ENCODE measurements at regions not wholly inside any gene's neighbourhood (a gene's known extent, or its start where the extent isn't known, plus 50 kb on each side); places are given as distances from the start of the nearest gene placed in this dataset.

GRCh38 chr7:25845464-25845863 is 306.5 kb upstream of the NFE2L3 start:
- ChIA-PET CTCF (no interaction called here), POLR2A (no interaction called here)

- ChIA-PET CTCF (no interaction called here), POLR2A (no interaction called here)
Observed at GRCh38 chr7:25846722-25847121, 305.3 kb upstream of the NFE2L3 start.

GRCh38 chr7:25847336-25848070 is 304.5 kb upstream of the NFE2L3 start:
- ChIA-PET POLR2A (no interaction called here), CTCF (interaction anchor here (1.2 kb wide), 1 partner anchor 45 kb away, joined by 4 read pairs; no protein-coding TSS in a partner anchor)

- ChIA-PET CTCF (no interaction called here), POLR2A (no interaction called here)
Observed at GRCh38 chr7:25849500-25850184, 302.4 kb upstream of the NFE2L3 start.

GRCh38 chr7:25850216-25850615 is 301.8 kb upstream of the NFE2L3 start:
- POLR2A ChIA-PET: no interaction called here
- CTCF ChIA-PET: no interaction called here

- CTCF ChIA-PET: interaction anchor here (0.6 kb wide), 1 partner anchor 366 kb away, joined by 3 read pairs; no protein-coding TSS in a partner anchor
- POLR2A ChIA-PET: no interaction called here
Observed at GRCh38 chr7:25850735-25851134, 301.3 kb upstream of the NFE2L3 start.

- ChIA-PET CTCF (interaction anchor here (0.6 to 1.0 kb wide), 4 partner anchors 9 to 365 kb away, joined by 3 to 7 read pairs (median 3); no protein-coding TSS in a partner anchor), POLR2A (no interaction called here)
Observed at GRCh38 chr7:25851332-25852210, 300.4 kb upstream of the NFE2L3 start.

- CTCF ChIA-PET: interaction anchor here (0.7 to 1.0 kb wide), 3 partner anchors 8 to 287 kb away, joined by 3 to 7 read pairs (median 3); no protein-coding TSS in a partner anchor
- POLR2A ChIA-PET: no interaction called here
Observed at GRCh38 chr7:25852211-25852938, 299.6 kb upstream of the NFE2L3 start.

- POLR2A ChIA-PET: no interaction called here
- CTCF ChIA-PET: no interaction called here
Observed at GRCh38 chr7:25852939-25853271, 299.1 kb upstream of the NFE2L3 start.

- ChIA-PET POLR2A (no interaction called here), CTCF (no interaction called here)
Observed at GRCh38 chr7:25853314-25853713, 298.7 kb upstream of the NFE2L3 start.

GRCh38 chr7:25854059-25854458 is 297.9 kb upstream of the NFE2L3 start:
- ChIA-PET CTCF (interaction anchor here (1.0 kb wide), 2 partner anchors 52 to 1318 kb away, joined by 3 read pairs; no protein-coding TSS in a partner anchor), POLR2A (no interaction called here)

- ChIA-PET CTCF (interaction anchor here (1.0 kb wide), 2 partner anchors 52 to 1317 kb away, joined by 3 read pairs; no protein-coding TSS in a partner anchor), POLR2A (no interaction called here)
Observed at GRCh38 chr7:25854608-25855497, 297.1 kb upstream of the NFE2L3 start.

GRCh38 chr7:25855854-25856782 is 295.9 kb upstream of the NFE2L3 start:
- CTCF ChIA-PET: no interaction called here
- POLR2A ChIA-PET: no interaction called here

- POLR2A ChIA-PET: no interaction called here
- CTCF ChIA-PET: no interaction called here
Observed at GRCh38 chr7:25857376-25858067, 294.5 kb upstream of the NFE2L3 start.

GRCh38 chr7:25858200-25858524 is 293.8 kb upstream of the NFE2L3 start:
- ChIA-PET POLR2A (no interaction called here), CTCF (no interaction called here)

GRCh38 chr7:25858525-25859411 is 293.2 kb upstream of the NFE2L3 start:
- ChIA-PET POLR2A (no interaction called here), CTCF (no interaction called here)

All from activated CD8-positive, alpha-beta memory T cell treated with anti-CD3 and anti-CD28 coated beads for 36 hours (primary cell).